GM21447 (cell line): ENCODE measurements at regions not wholly inside any gene's neighbourhood (a gene's known extent, or its start where the extent isn't known, plus 50 kb on each side); places are given as distances from the start of the nearest gene placed in this dataset.

Experiments used
- ATAC-seq: cut with Tn5 transposase; IDR thresholded peaks from one replicate; pipeline ENCODE4 v1.9.1; 2021; ENCODE audit not compliant: unreplicated experiment

DNA sequence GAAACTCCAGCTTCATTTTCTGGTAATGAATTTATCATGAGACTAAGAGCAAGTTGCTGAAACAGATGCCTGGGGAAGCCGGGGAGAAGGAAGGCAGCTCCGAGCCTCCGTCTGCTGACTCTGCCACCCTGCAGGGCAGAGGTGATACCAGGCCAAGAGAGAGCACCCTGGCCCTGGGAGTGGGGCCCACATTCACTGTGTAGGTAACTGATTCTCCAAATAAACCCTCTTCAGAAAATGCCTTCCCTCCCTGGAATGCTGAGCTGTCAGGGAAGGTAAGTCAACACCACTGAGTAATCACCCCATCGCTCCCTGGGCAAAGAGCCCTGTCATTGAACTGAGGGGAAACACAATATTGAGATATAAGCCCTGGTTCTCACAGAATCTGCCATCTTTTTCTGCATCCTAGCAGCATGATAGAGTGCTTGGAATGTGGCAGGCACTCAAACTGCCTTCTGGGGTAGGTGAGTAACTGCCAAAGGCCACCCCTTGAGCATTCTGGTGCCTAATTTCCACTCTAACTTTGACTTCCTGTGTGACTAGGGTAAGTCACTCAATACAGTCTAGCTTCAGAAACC is 147.6 kb downstream of the SPATA19 start:
- ATAC-seq, result no peak

- ATAC-seq, result no peak
Observed at GRCh38 chr11:133697161-133697560, 148.2 kb downstream of the SPATA19 start.

- ATAC-seq, result no peak
Observed at GRCh38 chr11:133695387-133695786, 149.9 kb downstream of the SPATA19 start.

DNA sequence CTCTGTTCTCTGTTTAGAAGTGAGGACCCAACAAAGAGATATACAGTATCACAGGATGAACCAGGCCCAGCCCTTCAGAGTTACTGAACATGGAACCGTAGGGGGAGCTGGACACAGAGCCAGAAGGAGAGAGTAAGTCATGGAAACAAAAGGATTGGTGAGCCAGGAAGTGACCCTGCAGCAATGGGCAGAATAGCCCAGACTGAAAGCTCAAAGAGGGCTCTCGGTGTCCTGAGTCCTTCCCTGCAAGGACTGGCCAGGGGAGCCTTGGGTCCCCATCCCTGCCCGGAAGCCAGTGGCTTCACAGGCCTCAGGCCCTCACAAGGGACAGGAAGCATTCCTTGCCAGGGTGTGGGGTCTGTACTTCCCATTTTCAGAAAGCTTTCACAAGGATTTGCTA is 150.6 kb downstream of the SPATA19 start:
- no peak for ATAC-seq

DNA sequence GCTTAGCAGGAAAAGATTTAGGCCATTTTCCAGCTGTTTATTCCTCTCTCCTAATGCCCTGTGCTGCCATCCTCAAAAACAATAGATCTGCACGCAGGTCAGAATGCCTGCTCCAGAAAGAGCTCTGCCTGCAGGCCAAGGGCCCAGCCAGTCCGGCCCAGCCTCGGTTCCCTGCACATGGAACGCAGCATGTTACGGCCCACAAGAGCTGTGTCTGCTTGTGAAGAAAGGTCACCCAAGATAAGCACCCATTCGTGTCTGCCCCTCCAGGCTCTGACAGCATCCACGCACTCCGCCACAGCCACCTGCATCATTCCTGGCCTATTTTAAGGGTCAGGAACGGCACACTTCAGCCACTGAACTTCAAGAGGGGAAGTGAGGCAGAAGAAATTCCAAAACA is 152.2 kb downstream of the SPATA19 start:
- ATAC-seq, result no peak

DNA sequence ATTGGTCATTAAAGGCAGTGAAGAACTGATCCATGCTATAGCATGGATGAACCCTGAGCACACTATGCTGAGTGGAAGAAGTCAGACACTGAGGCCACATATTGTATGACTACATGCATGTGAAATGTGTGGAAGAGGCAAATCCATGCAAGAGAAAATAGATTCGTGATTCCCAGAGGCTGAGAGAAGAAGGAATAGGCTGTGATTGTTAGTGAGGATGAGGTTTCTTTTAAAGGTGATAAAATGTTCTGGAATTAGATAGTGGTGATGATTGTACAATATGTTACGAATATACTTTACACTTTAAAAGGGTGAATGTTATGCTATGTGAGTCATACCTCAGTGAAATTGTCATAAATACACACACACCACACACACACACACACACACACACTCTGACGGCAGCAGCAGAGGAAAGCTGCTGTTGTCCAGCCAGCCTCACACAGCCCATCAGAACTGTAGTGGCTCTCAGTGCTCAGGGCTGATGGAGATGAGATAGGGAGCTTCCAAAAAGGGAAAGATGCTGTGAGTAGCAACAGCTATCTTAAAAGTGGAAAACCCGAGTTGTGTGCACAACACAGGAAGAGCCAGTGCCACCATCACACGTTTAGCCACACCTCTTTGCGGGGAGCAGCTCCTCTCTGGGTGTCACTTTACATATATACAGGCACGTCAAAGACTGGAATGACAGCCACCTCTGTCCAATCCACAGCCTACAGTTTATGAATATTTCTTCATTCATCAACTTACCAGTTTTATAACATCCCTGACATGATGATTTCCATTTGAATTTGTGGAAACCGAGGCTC is 153.0 kb downstream of the SPATA19 start:
- ATAC-seq, result no peak

DNA sequence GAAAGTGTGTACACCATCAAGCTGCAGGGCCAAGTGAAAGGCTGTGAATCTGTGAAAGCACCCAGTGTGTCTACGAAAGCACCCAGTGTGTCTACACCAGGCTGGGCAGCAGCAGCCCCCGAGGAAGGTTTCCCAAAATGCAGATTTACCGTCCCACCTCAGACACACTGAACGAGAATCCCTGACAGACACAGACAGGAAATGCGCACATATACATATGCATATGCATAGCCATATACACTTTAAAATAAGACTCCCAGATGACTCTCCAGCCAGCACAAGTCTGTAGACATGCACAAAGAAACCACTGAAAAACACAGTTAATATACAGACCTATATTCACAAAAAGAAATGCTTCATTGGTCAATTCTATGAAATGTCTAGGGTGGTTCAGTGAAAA is 155.5 kb upstream of the OPCML start:
- ATAC-seq, result no peak

DNA sequence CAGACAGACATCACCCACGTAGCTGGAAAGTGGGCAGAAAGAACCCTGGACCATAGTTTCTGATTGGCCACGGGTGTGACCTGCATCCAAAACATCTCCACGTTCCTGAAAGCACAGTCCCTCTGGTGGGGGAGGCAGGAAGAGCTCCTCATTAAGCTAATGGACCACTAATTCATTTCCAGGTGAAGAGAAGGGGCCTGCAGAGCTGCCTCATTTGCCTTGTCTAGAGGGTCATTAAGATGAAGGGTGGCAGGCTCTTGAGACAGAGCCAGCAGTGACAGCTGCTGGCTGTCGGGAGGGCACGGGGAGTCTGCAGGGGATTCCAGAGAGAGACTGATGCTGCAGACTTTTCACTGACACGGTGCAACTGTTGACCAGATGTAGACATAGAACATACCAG is 149.6 kb upstream of the OPCML start:
- ATAC-seq, result no peak

- ATAC-seq, result no peak
Observed at GRCh38 chr11:133679896-133680295, 147.6 kb upstream of the OPCML start.

- ATAC-seq, result no peak
Observed at GRCh38 chr11:133678191-133678590, 145.9 kb upstream of the OPCML start.

DNA sequence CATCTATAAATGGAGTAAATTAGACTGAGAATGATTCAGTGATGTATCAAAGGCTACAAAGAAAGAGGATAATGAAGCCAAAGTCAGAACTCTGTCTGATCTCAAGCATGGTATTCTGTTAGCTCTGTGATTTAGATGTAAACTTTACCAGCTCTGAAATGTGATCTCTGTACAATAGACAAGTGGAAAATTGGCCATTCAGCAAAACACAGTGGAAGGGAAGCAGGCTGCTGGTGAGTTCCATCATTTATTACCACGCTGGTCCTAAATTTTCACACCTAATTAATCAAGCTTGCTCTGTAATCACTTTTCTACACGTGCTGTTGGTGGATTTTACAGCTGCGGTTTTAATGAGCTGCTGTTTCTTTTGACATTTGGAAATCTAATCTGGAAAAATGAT is 145.1 kb upstream of the OPCML start:
- ATAC-seq, result no peak

- ATAC-seq, result no peak
Observed at GRCh38 chr11:133676265-133676664, 144.0 kb upstream of the OPCML start.

DNA sequence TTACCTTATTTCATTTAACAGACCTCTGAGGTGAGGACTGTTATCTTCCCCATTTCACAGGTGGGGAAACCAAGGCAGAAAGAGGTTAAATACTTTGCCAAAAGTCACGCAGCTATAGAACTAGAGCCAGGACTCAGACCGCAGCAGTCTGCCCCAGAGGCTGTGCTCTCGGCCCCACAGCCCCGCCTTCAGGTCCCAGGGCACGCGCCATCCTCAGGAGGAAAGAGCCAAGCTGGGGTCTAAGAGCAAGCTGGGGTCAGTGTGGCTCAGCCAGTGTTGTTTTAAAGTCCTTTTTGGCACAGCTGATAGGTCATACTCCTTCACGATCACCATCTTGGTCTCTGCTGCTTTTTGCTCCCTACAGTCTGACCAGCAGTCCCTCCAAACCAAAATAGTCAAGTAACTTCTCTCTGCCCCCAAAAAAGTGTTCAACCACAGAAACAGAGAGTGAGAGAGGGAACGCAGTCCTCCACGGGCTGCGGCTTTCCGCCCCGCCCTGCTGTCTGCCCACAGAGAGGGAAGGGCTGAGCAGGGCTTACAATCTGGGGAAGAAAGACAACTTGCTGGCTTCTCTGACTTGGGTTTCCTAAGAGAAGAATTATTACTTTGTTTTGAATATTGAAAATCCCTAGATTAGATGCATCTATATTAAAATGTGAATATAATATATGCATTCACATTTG is 137.2 kb upstream of the OPCML start:
- ATAC-seq, result no peak

GRCh38 chr11:133663135-133663985 is 131.1 kb upstream of the OPCML start:
- no peak for ATAC-seq

DNA sequence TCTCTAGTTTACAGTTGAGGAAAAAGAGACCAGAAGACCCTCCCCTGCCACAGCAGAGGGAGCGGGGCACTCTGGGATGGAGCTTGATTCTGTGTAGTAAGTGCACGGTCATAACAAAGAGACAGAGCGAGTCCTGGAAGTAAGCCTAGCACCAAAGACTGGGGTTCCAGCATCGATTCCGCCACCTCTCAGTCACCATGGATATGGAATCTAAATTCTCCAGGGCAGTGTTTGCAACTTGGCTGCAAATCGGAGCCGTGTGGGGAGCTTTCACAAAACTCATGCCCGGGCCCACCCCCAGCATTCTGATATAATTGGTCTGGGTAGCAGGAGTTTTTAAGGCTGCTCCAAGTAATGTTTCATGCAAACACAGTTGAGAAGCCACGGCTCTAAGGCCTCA is 129.5 kb upstream of the OPCML start:
- ATAC-seq, result no peak

GRCh38 chr11:133660202-133660568 is 127.9 kb upstream of the OPCML start:
- ATAC-seq, result no peak

DNA sequence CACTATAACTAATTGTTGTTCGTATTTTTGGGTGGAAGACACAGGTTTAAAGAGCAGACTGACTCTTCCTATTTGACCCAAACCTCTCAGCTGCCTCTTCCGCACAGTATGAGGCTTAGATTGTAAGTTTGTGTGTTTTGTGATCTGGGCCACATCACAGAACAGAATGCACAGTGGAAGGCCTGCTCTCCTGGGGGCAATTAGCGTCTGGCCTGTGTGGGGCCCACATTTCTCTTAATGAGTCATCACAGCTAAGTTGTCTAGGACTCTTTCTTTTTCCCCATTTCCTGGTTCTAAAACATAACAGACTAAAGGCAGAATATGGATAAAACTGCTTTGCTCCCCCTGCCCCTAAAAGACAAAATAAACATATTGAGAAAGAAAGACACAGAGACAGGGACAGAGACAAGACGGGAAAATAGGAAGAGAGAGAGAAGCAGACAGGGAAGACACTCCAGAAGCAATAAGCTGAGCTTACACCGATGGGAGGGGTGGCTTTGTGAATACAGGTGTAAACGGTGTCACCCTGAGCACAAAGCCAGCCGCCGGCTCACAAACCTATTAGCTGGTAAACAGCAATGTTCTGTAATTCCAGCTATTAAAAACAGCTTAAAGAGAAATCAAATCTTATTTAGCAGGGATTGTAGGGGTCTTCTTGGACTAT is 127.4 kb upstream of the OPCML start:
- ATAC-seq, result peak; percentile 76

DNA sequence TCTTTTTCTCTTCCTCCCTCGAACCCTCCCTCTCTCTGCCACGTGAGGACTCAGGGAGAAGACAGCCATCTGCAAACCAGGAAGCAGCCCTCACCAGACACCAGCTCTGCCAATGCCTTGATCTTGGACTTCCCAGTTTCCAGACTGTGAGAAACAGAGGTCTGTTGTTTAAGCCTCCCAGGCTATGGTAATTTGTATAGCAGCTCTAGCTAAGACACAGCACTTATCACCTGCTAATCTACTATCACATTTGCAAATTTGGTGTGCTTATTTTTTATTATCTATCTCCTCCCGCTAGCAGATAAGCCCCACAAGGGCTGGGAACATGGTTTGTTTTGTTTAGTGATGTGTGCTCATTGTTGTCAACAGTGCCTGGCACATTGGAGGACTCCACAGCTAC is 124.8 kb upstream of the OPCML start:
- no peak for ATAC-seq

- no peak for ATAC-seq
Observed at GRCh38 chr11:133656082-133656635, 123.9 kb upstream of the OPCML start.

- ATAC-seq, result no peak
Observed at GRCh38 chr11:133654630-133655212, 122.4 kb upstream of the OPCML start.
